ENCODE measurements at regions not wholly inside any gene's neighbourhood (a gene's known extent, or its start where the extent isn't known, plus 50 kb on each side); places are given as distances from the start of the nearest gene placed in this dataset.

DNA sequence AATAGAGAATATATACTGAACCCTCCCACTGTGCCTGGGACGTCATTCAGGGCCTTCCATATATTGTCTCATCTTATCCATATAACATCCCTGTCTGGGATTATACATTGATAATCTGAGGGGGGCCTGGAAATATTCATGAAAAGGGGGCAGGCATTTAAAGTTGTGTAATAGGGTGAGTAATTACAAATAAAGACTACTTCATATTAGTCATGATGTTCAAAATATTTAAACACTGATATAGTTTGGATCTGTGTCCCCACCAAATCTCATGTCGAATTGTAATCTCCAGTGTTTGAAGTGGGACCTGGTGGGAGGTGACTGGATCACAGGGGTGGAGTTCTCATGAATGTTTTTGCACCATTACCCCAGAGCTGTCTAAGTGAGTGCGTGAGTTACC, 97.8 kb downstream of the AQP9 start:
- no peak for DNase-seq

- no peak for DNase-seq
Measured at GRCh38 chr15:58240191-58240932, 102.2 kb downstream of the AQP9 start.

DNA sequence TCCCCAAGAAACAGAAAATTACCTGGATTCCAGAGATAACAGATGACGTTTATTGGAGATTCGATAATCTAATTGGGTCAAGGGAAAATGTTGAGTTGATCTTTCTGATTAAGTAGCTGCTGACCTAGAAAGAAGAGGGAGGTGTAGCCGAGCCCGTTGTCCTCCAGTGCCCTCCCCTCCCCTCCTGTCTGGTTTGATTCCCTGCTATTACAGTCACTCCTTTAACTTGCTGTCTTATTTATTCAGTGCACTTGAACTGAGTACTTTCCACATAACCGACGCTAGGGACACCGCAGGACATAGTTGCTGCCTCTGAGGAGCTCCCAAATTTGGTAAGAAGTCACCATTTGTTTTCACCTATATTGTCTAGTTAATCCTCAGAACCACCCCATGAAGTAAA, 103.7 kb downstream of the AQP9 start:
- peak; percentile 46 for DNase-seq

- peak; percentile 76 for DNase-seq
Measured at GRCh38 chr15:58243070-58243469, 104.9 kb downstream of the AQP9 start.

- DNase-seq = no peak
Measured at GRCh38 chr15:58244536-58244935, 106.4 kb downstream of the AQP9 start.

GRCh38 chr15:58246041-58246440, 107.9 kb downstream of the AQP9 start:
- DNase-seq = no peak

- no peak for DNase-seq
Measured at GRCh38 chr15:58247855-58248842, 110.0 kb downstream of the AQP9 start.

DNA sequence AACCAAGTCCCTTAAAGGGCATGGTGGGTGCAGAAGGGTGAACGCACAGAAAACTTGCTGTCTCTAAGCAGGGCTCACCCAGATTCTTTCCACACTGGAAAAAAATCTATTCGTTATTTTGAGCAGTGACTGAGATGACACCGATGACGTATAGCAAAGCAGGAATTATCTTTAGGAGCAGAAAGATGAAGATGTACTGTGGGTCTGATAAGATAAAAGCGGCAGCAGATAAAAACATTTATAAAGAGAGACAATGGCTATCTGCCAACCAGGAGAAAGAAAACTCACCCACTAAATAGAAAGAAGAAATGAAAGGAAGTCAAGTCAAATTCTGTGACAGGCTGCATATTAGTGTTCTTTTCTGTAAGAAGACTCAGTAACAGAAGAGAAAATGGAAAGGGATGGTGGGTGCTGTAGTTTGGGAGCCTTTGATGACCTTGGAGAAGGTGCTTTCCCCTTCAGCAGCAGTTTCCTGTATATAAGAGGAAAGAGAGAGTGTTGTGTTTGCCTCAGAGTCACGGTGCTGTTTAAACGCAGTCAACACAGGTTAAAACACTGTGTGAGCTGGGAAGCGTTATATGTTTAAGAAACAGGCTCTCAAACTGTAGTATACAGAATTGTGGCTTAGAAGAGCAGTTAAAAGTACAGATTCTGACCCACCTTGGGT, 111.6 kb downstream of the AQP9 start:
- DNase-seq = no peak

DNA sequence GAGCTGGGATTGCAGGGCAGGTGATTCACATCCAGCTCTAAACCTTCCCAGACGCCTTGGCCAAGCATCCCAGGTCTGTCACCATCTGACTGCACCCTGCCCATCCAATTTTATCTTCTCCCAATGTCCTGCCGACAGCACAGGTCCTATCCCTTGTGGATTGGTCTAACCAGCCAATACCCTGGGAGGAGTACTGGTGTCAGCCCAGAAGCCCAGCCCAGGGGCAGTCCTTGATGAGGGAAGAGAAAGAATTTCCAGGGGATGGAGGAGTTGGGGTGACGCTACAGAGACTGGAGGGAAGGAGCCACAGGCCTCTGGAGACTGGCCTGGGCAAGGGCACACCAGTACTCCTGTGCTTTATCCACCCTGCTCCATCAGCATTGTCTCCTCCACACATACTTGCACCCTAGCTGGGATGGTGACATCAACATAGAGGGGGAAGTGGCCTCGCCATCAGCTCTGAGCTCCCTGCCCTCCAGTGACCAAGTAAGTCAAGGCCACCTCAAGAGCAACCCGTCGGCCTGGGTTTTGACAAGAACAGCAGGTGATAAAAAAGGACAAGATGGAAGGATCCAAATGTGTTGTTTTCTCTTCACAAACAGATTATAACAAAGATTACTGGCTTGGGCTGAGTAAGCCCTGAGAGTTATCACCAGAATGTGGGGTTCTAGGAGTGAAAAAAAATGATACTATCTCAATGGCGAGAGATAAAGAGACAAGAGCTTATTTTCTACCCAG, 114.6 kb downstream of the AQP9 start:
- no peak for DNase-seq

DNA sequence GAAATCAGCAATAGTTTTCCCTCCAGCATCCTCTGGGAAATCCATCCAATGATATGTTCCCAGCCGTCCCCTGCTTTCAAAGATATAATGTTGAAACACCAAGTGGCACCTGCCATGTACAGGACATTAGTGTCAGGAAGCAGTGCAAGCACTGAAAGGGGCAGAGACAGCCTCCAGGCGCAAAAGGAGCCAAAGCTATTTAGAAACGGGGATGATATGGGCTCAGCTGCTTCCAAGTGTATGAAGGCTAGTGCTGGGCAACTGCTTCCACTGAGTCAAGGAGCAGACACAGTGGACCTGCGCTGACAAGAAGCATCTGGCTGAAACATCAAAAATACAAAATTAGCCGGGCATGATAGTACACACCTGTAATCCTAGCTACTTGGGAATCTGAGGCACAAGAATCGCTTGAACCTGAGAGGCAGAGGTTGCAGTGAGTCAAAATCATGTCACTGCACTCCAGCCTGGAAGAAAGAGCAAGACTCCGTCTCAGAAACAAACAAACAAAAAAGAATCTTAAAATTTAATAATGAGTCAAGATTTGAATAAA, 119.7 kb downstream of the AQP9 start:
- peak; percentile 11 for DNase-seq

DNA sequence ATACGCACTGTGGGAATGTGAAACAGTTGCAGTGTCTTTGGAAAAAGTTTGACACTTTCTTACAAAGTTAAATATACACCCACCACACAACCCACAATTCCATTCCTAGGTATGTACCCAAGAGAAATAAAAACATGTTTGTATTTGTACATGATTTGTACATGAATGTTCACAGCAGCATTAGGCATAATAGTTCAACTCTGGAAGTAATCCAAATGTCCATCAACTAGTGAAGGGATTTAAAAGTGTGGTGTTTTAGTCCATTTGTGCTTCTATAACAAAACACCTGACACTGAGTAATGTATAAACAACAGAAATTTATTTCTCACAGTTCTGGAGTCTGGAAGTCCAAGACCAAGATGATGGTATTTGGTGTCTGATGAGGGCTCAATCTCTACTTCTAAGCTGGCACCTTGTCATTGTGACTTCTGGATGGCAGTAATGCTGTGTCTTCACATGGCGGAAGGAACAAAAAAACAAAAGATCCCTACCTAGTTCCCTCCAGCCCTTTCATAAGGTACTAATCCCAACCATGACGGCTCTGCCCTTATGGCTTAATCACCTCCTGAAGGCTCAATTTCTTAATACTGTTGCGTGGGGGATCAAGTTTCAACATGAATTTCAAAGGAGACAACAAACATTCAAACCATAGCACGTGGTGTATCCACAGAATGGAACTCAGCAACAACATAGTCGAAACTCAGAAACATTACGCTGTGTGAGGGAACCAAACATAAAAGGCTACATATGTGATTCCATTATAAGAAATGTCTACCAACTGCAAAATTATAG, 120.5 kb downstream of the AQP9 start:
- DNase-seq = no peak

- DNase-seq = no peak
Measured at GRCh38 chr15:58260205-58260724, 122.1 kb downstream of the AQP9 start.

DNA sequence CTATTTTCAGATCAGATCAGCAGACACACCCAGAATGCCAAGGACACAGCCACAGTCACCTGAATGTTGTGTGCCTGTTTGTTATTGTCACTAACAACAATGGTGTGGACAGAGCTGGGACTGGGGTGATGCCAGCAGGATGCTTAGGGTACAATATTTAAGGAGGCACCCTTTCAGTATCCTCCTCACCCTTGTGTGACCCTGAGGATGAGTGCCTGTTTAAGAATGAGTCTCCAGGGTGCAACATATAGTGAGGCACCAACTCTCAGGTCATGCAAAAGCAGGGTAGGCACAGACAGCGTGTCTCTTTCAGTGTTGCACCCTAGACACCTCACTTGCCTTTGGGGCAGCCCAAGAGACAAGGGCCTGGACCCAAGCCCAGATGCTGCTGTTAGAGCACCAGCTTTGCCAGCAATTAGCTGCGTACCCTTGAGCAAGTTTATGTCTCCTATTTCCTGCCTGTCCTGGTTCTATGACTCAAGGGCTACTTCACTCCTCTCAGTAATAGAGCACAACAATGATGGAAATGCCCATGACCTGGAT, 122.6 kb downstream of the AQP9 start:
- no peak for DNase-seq

DNA sequence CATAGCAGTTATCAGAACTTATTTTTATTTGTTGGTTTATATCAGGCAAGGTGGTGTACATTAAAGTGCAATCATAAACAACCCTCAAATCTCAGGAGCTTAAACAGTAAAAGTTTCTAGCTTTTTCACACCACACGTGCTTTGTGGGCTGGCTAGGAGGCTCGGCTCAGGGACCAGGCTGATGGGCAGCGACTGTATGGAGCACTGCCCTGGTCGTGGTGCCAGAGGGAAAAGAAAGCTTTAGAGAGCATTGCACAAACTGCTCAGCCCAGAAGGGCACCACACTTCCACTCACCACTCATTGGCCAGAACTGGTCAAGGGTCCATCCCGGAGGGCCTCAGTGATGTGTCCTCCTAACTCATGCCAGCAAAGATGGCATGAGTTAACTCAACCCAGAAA, 123.2 kb downstream of the AQP9 start:
- no peak for DNase-seq

DNA sequence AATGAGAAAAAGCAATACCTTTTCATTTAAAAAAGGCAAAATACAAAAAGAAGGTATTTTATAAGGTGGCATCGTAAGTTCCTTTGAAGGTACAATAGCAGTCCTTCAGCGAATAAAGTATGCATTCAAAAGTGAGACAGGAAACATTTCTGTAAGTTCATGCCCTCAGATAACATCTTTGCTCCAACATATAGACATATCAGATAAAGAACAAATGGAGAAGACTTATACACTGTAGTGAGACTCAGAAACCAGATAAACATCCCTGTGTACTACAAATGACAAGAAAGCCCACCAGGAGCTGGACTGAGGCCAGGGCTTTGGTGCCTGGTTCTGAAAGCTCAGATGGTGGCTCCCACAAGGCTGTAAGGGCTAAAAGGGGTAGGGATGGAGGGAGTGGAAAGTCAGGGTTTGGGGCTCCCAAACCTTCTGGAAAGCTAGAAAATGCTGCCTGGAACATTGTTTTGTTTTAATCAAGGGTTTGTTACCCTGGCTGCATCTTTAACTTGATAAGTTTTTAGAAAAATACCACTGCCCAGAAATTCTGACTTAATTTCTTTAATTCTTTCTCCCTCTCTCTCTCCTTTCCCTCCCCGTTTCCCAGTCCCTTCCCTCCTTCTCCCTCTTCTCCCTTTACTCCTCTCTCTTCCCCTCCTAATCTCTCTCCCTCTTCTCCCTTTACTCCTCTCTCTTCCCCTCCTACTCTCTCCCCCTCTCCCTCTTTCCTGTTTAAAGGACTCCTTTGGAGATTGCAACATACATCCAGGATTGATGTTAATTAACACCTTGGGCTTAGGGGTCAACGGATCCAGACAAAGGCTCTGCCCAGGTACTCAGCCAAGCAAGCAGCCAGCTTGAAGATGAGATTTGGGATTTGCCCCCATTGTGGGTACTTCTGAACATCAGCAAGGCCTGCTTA, 126.1 kb downstream of the AQP9 start:
- no peak for DNase-seq

DNA sequence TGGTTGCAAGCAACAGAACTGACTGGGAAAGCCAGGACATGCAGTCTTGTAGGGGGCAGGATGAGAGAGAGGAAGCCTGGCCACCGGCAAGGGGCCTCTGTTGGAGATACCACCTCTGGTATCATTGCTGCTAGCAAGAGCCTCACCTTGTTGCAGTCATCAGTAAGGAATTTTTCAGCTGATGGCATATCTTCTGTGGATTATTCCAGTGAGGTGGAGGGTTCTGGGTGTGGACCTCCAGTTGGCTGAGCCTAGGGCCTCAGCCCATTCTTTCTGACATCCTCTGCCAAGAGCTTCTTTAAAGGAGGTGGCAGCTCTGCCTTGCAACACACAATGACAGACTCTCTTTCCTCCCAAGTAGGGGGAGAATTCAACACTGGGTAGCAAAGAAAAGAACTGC, 128.9 kb downstream of the AQP9 start:
- no peak for DNase-seq

DNA sequence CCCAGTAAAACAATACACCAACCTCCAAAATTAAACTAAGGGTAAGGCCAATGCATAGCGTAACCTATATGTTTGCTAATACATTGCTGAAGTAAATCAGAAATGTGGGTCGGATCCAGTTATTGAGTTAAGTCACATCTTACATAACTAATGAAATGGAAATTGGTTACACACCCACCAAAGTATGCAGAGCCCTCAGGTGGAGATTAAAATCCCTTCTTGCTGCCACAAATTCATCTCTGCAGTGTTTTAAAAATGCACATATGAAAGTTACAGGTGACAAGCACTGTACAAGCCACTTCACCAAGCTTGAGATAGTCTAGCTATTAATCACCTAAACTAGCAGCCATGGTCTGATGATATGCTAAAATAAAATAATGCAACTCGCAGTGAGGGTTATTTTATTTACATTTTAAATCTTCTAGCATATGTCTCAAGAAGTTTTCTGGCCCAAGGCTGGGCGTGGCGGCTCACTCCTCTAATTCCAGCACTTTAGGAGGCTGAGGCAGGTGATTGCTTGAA, 130.6 kb downstream of the AQP9 start:
- no peak for DNase-seq

GRCh38 chr15:58269455-58270414, 131.6 kb downstream of the AQP9 start:
- peak; percentile 77 for DNase-seq
